Adipocyte (in vitro differentiated cells): ENCODE measurements at regions not wholly inside any gene's neighbourhood (a gene's known extent, or its start where the extent isn't known, plus 50 kb on each side); places are given as distances from the start of the nearest gene placed in this dataset.

Experiments
- DNase-seq: peaks from one replicate; pipeline ENCODE4 v3.0.0-alpha.2; 2015; ENCODE audit warnings: low read depth
- H3K27me3 ChIP-seq: replicated peaks from 2 replicates; pipeline ENCODE4 v1.7.0; 2013; ENCODE audit warnings: mild to moderate bottlenecking, low read length, moderate library complexity; ENCODE audit not compliant: control insufficient read depth, insufficient read depth
- H3K36me3 ChIP-seq: 2 replicates; pipeline ENCODE4 v1.7.0; 2013; ENCODE audit warnings: low read length, mild to moderate bottlenecking, moderate library complexity; ENCODE audit not compliant: control insufficient read depth, insufficient read depth, severe bottlenecking
- H3K4me1 ChIP-seq: 2 replicates; pipeline ENCODE4 v1.7.0; 2013; ENCODE audit warnings: mild to moderate bottlenecking, low read length, moderate library complexity; ENCODE audit not compliant: control insufficient read depth, insufficient read depth
- H3K4me3 ChIP-seq: 2 replicates; pipeline ENCODE4 v1.7.0; 2013; ENCODE audit warnings: mild to moderate bottlenecking, low read length, moderate library complexity
- H3K9ac ChIP-seq: 2 replicates; pipeline ENCODE4 v1.7.0; 2013; ENCODE audit warnings: mild to moderate bottlenecking, low read length, moderate library complexity
- H3K9me3 ChIP-seq: 2 replicates; pipeline ENCODE4 v1.7.0; 2013; ENCODE audit warnings: mild to moderate bottlenecking, low read length, moderate library complexity; ENCODE audit not compliant: control insufficient read depth

GRCh38 chr9:80804873-80805272 is 884.5 kb downstream of the TLE1 start:
- no peak overlapping the region for H3K4me3 ChIP-seq
- no peak overlapping the region for H3K9ac ChIP-seq
- H3K27me3 ChIP-seq: no peaks in the 10 kb centered on the region
- DNase-seq: no peak
- no peaks in the 10 kb centered on the region for H3K4me1 ChIP-seq
- no peaks in the 10 kb centered on the region for H3K36me3 ChIP-seq
- H3K9me3 ChIP-seq: peaks cover 4% of the 10 kb centered on the region

GRCh38 chr9:80797831-80798688 is 891.3 kb downstream of the TLE1 start:
- Histone ChIP-seq H3K4me3 (no peak overlapping the region), H3K36me3 (no peaks in the 10 kb centered on the region), H3K9me3 (peaks cover 4% of the 10 kb centered on the region), H3K4me1 (no peaks in the 10 kb centered on the region), H3K9ac (no peak overlapping the region), H3K27me3 (no peaks in the 10 kb centered on the region)
- peak; percentile 91 for DNase-seq

- Histone ChIP-seq H3K27me3 (no peaks in the 10 kb centered on the region), H3K36me3 (no peaks in the 10 kb centered on the region), H3K4me3 (no peak overlapping the region), H3K9ac (no peak overlapping the region), H3K9me3 (peaks cover 4% of the 10 kb centered on the region), H3K4me1 (no peaks in the 10 kb centered on the region)
- no peak for DNase-seq
Measured at GRCh38 chr9:80797101-80797829, 892.1 kb downstream of the TLE1 start.

GRCh38 chr9:80796632-80797031 is 892.7 kb downstream of the TLE1 start:
- Histone ChIP-seq H3K4me1 (no peaks in the 10 kb centered on the region), H3K36me3 (no peaks in the 10 kb centered on the region), H3K27me3 (no peaks in the 10 kb centered on the region), H3K4me3 (no peak overlapping the region), H3K9me3 (peaks cover 4% of the 10 kb centered on the region), H3K9ac (no peak overlapping the region)
- DNase-seq: no peak

- DNase-seq: no peak
- no peaks in the 10 kb centered on the region for H3K36me3 ChIP-seq
- no peaks in the 10 kb centered on the region for H3K9me3 ChIP-seq
- no peaks in the 10 kb centered on the region for H3K27me3 ChIP-seq
- H3K4me3 ChIP-seq: no peak overlapping the region
- no peaks in the 10 kb centered on the region for H3K4me1 ChIP-seq
- H3K9ac ChIP-seq: no peak overlapping the region
Measured at GRCh38 chr9:80794197-80794596, 895.1 kb downstream of the TLE1 start.

- no peaks in the 10 kb centered on the region for H3K27me3 ChIP-seq
- H3K9me3 ChIP-seq: no peaks in the 10 kb centered on the region
- no peaks in the 10 kb centered on the region for H3K36me3 ChIP-seq
- H3K4me1 ChIP-seq: no peaks in the 10 kb centered on the region
- no peak overlapping the region for H3K4me3 ChIP-seq
- no peak overlapping the region for H3K9ac ChIP-seq
- DNase-seq: no peak
Measured at GRCh38 chr9:80793706-80794105, 895.6 kb downstream of the TLE1 start.

GRCh38 chr9:80792726-80793125 is 896.6 kb downstream of the TLE1 start:
- H3K4me1 ChIP-seq: no peaks in the 10 kb centered on the region
- no peaks in the 10 kb centered on the region for H3K9me3 ChIP-seq
- H3K4me3 ChIP-seq: no peak overlapping the region
- no peaks in the 10 kb centered on the region for H3K27me3 ChIP-seq
- H3K36me3 ChIP-seq: no peaks in the 10 kb centered on the region
- no peak overlapping the region for H3K9ac ChIP-seq
- DNase-seq: no peak

GRCh38 chr9:80791836-80792235 is 897.5 kb downstream of the TLE1 start:
- Histone ChIP-seq H3K4me3 (no peak overlapping the region), H3K36me3 (no peaks in the 10 kb centered on the region), H3K27me3 (no peaks in the 10 kb centered on the region), H3K4me1 (no peaks in the 10 kb centered on the region), H3K9ac (no peak overlapping the region), H3K9me3 (peaks cover under 1% of the 10 kb centered on the region)
- DNase-seq: no peak

GRCh38 chr9:80790764-80791163 is 898.6 kb downstream of the TLE1 start:
- Histone ChIP-seq H3K36me3 (no peaks in the 10 kb centered on the region), H3K4me3 (no peak overlapping the region), H3K27me3 (no peaks in the 10 kb centered on the region), H3K9me3 (peaks cover 5% of the 10 kb centered on the region), H3K4me1 (no peaks in the 10 kb centered on the region), H3K9ac (no peak overlapping the region)
- no peak for DNase-seq

GRCh38 chr9:80789831-80790230 is 899.5 kb downstream of the TLE1 start:
- no peak overlapping the region for H3K4me3 ChIP-seq
- H3K36me3 ChIP-seq: no peaks in the 10 kb centered on the region
- DNase-seq: no peak
- H3K9ac ChIP-seq: no peak overlapping the region
- H3K4me1 ChIP-seq: no peaks in the 10 kb centered on the region
- peaks cover 5% of the 10 kb centered on the region for H3K9me3 ChIP-seq
- no peaks in the 10 kb centered on the region for H3K27me3 ChIP-seq

- Histone ChIP-seq H3K9ac (no peak overlapping the region), H3K4me3 (no peak overlapping the region), H3K9me3 (peaks cover 5% of the 10 kb centered on the region), H3K36me3 (no peaks in the 10 kb centered on the region), H3K4me1 (no peaks in the 10 kb centered on the region), H3K27me3 (no peaks in the 10 kb centered on the region)
- no peak for DNase-seq
Measured at GRCh38 chr9:80787636-80788035, 901.7 kb downstream of the TLE1 start.
